Stimulated activated CD4-positive, alpha-beta T cell treated with anti-CD3 and anti-CD28 coated beads, Interleukin-4, amount 100 ng/mL, for 4 hours (primary cell): ENCODE measurements at regions not wholly inside any gene's neighbourhood (a gene's known extent, or its start where the extent isn't known, plus 50 kb on each side); places are given as distances from the start of the nearest gene placed in this dataset.

ENCODE experiments used
- DNase-seq, 2 experiments: peaks; one replicate each; pipeline ENCODE4 v3.0.0-alpha.2; 2020

DNA sequence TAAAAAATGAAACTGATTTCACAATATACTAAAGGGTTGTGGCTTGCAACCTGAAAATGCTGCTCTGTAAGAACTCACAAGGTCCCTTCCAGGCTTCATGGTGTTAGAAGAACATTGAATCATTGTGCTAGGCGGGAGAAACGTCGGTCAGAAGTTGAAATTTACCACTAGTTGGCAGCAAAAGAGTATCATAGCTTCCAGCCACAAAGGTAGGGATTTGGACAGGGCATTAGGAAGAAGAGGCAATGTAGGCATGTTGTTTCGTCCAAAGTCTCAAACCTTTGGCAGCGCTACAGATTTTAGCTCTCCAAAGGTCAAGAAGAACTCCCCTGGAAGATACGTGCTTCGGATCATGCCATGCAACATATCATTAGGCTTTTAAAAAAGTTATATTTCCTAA, 62.5 kb upstream of the ZP4 start:
- DNase-seq = no peak
